ENCODE measurements at regions not wholly inside any gene's neighbourhood (a gene's known extent, or its start where the extent isn't known, plus 50 kb on each side); places are given as distances from the start of the nearest gene placed in this dataset.

- WGBS, 3 donors, result 89 to 91% (median 91%) methylated on average over 2 of the region's 2 CpGs
- Histone ChIP-seq H3K4me1 (ENCODE audit: insufficient read depth) (no peaks in the 10 kb centered on the region), H3K27ac (no peak overlapping the region), H3K36me3 (no peaks in the 10 kb centered on the region), H3K27me3 (no peaks in the 10 kb centered on the region), H3K9me3 (no peaks in the 10 kb centered on the region), H3K4me3 (no peak overlapping the region)
- no peak for DNase-seq
- TF ChIP-seq POLR2A (IDR thresholded peaks at IDR 0.05) (no peak), CTCF (IDR thresholded peaks at IDR 0.05) (no peak), EP300 (IDR thresholded peaks at IDR 0.05) (no peak)
- intact Hi-C loops (cut with DNase I), result no loop called here
These were observed 1825.0 kb upstream of the RAG2 start for GRCh38 chr11:38423042-38423441.

GRCh38 chr11:38416141-38416540, 1818.1 kb upstream of the RAG2 start:
- Histone ChIP-seq H3K27ac (no peak overlapping the region), H3K4me1 (ENCODE audit: insufficient read depth) (no peaks in the 10 kb centered on the region), H3K9me3 (no peaks in the 10 kb centered on the region), H3K4me3 (no peak overlapping the region), H3K27me3 (no peaks in the 10 kb centered on the region), H3K36me3 (no peaks in the 10 kb centered on the region)
- TF ChIP-seq CTCF (IDR thresholded peaks at IDR 0.05) (no peak), EP300 (IDR thresholded peaks at IDR 0.05) (no peak), POLR2A (IDR thresholded peaks at IDR 0.05) (no peak)
- 11 to 23% (median 13%) methylated on average over 4 of the region's 4 CpGs for WGBS, 3 donors
- no peak for DNase-seq
- intact Hi-C loops (cut with DNase I), result no loop called here

GRCh38 chr11:38411149-38411548, 1813.1 kb upstream of the RAG2 start:
- intact Hi-C loops (cut with DNase I), result no loop called here
- TF ChIP-seq EP300 (IDR thresholded peaks at IDR 0.05), result no peak
- no peak for TF ChIP-seq CTCF (IDR thresholded peaks at IDR 0.05)
- no peak for TF ChIP-seq POLR2A (IDR thresholded peaks at IDR 0.05)
- H3K9me3 ChIP-seq, result no peaks in the 10 kb centered on the region
- WGBS, 3 donors, result 87 to 94% (median 93%) methylated on average over 2 of the region's 2 CpGs
- H3K4me3 ChIP-seq, result no peak overlapping the region
- no peaks in the 10 kb centered on the region for H3K27me3 ChIP-seq
- no peaks in the 10 kb centered on the region for H3K36me3 ChIP-seq
- no peaks in the 10 kb centered on the region for H3K4me1 ChIP-seq (ENCODE audit: insufficient read depth)
- DNase-seq, result no peak
- no peak overlapping the region for H3K27ac ChIP-seq

GRCh38 chr11:38402063-38402462, 1804.0 kb upstream of the RAG2 start:
- no peak for TF ChIP-seq POLR2A (IDR thresholded peaks at IDR 0.05)
- TF ChIP-seq EP300 (IDR thresholded peaks at IDR 0.05), result no peak
- no peak for TF ChIP-seq CTCF (IDR thresholded peaks at IDR 0.05)
- H3K27me3 ChIP-seq, result no peaks in the 10 kb centered on the region
- intact Hi-C loops (cut with DNase I), result no loop called here
- no peak for DNase-seq
- H3K4me3 ChIP-seq, result no peak overlapping the region
- WGBS, 3 donors, result 27 to 39% (median 34%) methylated on average over 4 of the region's 4 CpGs
- H3K36me3 ChIP-seq, result no peaks in the 10 kb centered on the region
- no peak overlapping the region for H3K27ac ChIP-seq
- H3K9me3 ChIP-seq, result no peaks in the 10 kb centered on the region
- H3K4me1 ChIP-seq (ENCODE audit: insufficient read depth), result no peaks in the 10 kb centered on the region

GRCh38 chr11:38392176-38392575, 1794.1 kb upstream of the RAG2 start:
- no peak for DNase-seq
- WGBS, 3 donors, result 85 to 98% (median 98%) methylated on average over 1 of the region's 1 CpG
- intact Hi-C loops (cut with DNase I), result no loop called here
- no peaks in the 10 kb centered on the region for H3K27me3 ChIP-seq
- TF ChIP-seq EP300 (IDR thresholded peaks at IDR 0.05) (no peak), CTCF (IDR thresholded peaks at IDR 0.05) (no peak), POLR2A (IDR thresholded peaks at IDR 0.05) (no peak)
- no peak overlapping the region for H3K4me3 ChIP-seq
- no peaks in the 10 kb centered on the region for H3K4me1 ChIP-seq (ENCODE audit: insufficient read depth)
- no peaks in the 10 kb centered on the region for H3K36me3 ChIP-seq
- no peaks in the 10 kb centered on the region for H3K9me3 ChIP-seq
- H3K27ac ChIP-seq, result no peak overlapping the region

All from ovary (tissue), 7 donors.